HepG2 (cell line): ENCODE measurements at regions not wholly inside any gene's neighbourhood (a gene's known extent, or its start where the extent isn't known, plus 50 kb on each side); places are given as distances from the start of the nearest gene placed in this dataset.

Experiments
- ARNTL ChIP-seq: sonication (generic); formaldehyde crosslinking; IDR thresholded peaks from 2 replicates; pipeline ENCODE4 v1.4.0; 2020; ENCODE audit warnings: mild to moderate bottlenecking, missing genetic modification reagents
- ESRRA ChIP-seq: sonication (generic); formaldehyde crosslinking; IDR thresholded peaks from 2 replicates; pipeline ENCODE4 v1.5.1; 2020; ENCODE audit warnings: mild to moderate bottlenecking, low read depth, missing genetic modification reagents
- POLR2AphosphoS5 ChIP-seq: IDR thresholded peaks from 2 replicates; pipeline ENCODE4 v1.6.1; 2012; ENCODE audit warnings: low read depth, low read length
- STAT5B ChIP-seq: sonication (generic); formaldehyde crosslinking; IDR thresholded peaks from 2 replicates; pipeline ENCODE4 v1.4.0; 2020; ENCODE audit warnings: missing genetic modification reagents
- TBP ChIP-seq: sonication (generic); formaldehyde crosslinking; IDR thresholded peaks from 2 replicates; pipeline ENCODE4 v1.5.0; 2020; ENCODE audit warnings: missing genetic modification reagents
- ZBTB21 ChIP-seq: sonication (generic); formaldehyde crosslinking; IDR thresholded peaks from 2 replicates; pipeline ENCODE4 v1.4.0; 2020; ENCODE audit warnings: missing genetic modification reagents
- ZNF124 ChIP-seq: sonication (generic); formaldehyde crosslinking; IDR thresholded peaks from 2 replicates; pipeline ENCODE4 v1.4.0; 2020; ENCODE audit warnings: missing genetic modification reagents
- TF ChIP-seq, protein P1 (sequence below): sonication (generic); formaldehyde crosslinking; IDR thresholded peaks from 2 replicates; pipeline ENCODE4 v1.9.0; 2021; ENCODE audit warnings: missing genetic modification reagents, mild to moderate bottlenecking, borderline replicate concordance
- TF ChIP-seq, protein P2 (sequence below): sonication (generic); formaldehyde crosslinking; IDR thresholded peaks from 2 replicates; pipeline ENCODE4 v1.5.0; 2020; ENCODE audit warnings: mild to moderate bottlenecking, missing genetic modification reagents, moderate library complexity
- TF ChIP-seq, protein P3 (sequence below): sonication (generic); formaldehyde crosslinking; conservative IDR thresholded peaks from 2 replicates; pipeline ENCODE4 v1.4.0; 2020; ENCODE audit warnings: missing genetic modification reagents

DNA sequence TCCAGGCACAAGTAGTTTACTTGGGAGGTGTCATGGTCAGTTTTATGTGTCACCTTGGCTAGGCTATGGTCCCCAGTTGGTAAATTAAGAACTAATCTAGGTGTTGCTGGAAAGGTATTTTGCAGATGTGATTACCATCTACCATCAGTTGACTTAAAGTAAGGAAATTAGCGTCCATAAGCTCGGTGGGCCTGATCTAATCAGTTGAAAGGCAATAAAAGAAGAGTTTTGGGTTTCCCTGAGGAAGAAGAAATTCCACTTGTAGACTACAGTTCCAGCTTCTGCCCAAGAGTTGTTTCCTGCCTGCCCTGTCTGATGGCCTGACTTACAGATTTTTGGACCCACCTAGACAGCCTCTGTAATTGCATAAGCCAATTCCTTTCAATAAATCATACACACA is 438.7 kb upstream of the PROK2 start:
- TF ChIP-seq, protein P1, sequence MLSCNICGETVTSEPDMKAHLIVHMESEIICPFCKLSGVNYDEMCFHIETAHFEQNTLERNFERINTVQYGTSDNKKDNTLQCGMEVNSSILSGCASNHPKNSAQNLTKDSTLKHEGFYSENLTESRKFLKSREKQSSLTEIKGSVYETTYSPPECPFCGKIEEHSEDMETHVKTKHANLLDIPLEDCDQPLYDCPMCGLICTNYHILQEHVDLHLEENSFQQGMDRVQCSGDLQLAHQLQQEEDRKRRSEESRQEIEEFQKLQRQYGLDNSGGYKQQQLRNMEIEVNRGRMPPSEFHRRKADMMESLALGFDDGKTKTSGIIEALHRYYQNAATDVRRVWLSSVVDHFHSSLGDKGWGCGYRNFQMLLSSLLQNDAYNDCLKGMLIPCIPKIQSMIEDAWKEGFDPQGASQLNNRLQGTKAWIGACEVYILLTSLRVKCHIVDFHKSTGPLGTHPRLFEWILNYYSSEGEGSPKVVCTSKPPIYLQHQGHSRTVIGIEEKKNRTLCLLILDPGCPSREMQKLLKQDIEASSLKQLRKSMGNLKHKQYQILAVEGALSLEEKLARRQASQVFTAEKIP (CRISPR knock-in tag) = no peak
- TF ChIP-seq TBP (CRISPR knock-in tag) = no peak
- no peak for TF ChIP-seq ARNTL (CRISPR knock-in tag)
- no peak for TF ChIP-seq ESRRA (CRISPR knock-in tag)
- TF ChIP-seq ZBTB21 = no peak
- TF ChIP-seq POLR2AphosphoS5 = no peak
- TF ChIP-seq, protein P2, sequence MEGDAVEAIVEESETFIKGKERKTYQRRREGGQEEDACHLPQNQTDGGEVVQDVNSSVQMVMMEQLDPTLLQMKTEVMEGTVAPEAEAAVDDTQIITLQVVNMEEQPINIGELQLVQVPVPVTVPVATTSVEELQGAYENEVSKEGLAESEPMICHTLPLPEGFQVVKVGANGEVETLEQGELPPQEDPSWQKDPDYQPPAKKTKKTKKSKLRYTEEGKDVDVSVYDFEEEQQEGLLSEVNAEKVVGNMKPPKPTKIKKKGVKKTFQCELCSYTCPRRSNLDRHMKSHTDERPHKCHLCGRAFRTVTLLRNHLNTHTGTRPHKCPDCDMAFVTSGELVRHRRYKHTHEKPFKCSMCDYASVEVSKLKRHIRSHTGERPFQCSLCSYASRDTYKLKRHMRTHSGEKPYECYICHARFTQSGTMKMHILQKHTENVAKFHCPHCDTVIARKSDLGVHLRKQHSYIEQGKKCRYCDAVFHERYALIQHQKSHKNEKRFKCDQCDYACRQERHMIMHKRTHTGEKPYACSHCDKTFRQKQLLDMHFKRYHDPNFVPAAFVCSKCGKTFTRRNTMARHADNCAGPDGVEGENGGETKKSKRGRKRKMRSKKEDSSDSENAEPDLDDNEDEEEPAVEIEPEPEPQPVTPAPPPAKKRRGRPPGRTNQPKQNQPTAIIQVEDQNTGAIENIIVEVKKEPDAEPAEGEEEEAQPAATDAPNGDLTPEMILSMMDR (CRISPR knock-in tag) = no peak
- TF ChIP-seq STAT5B (CRISPR knock-in tag) = no peak
- TF ChIP-seq, protein P3, sequence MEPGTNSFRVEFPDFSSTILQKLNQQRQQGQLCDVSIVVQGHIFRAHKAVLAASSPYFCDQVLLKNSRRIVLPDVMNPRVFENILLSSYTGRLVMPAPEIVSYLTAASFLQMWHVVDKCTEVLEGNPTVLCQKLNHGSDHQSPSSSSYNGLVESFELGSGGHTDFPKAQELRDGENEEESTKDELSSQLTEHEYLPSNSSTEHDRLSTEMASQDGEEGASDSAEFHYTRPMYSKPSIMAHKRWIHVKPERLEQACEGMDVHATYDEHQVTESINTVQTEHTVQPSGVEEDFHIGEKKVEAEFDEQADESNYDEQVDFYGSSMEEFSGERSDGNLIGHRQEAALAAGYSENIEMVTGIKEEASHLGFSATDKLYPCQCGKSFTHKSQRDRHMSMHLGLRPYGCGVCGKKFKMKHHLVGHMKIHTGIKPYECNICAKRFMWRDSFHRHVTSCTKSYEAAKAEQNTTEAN (CRISPR knock-in tag) = no peak
- no peak for TF ChIP-seq ZNF124 (CRISPR knock-in tag)
